ENCODE measurements at regions not wholly inside any gene's neighbourhood (a gene's known extent, or its start where the extent isn't known, plus 50 kb on each side); places are given as distances from the start of the nearest gene placed in this dataset.

DNA sequence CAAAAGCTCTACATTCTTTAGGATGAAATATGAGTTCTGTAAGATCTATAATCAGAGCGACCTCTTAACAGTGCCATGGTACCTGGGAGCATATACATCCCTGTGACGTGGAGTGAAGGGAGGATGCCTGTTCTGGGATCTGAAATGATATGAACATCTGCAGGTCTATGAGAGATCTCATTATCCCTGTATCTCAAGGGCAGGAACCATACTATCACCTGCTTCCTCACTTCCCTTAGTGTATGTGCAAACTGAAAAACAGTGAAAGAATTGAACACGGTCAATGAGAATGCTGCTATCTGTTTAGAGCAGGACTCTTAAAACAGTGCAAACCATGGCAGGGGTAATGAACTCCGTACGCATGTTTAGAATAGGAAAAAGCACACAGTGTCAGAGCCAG lies 364.0 kb downstream of the LPIN1 start:
- TF ChIP-seq, protein P1, sequence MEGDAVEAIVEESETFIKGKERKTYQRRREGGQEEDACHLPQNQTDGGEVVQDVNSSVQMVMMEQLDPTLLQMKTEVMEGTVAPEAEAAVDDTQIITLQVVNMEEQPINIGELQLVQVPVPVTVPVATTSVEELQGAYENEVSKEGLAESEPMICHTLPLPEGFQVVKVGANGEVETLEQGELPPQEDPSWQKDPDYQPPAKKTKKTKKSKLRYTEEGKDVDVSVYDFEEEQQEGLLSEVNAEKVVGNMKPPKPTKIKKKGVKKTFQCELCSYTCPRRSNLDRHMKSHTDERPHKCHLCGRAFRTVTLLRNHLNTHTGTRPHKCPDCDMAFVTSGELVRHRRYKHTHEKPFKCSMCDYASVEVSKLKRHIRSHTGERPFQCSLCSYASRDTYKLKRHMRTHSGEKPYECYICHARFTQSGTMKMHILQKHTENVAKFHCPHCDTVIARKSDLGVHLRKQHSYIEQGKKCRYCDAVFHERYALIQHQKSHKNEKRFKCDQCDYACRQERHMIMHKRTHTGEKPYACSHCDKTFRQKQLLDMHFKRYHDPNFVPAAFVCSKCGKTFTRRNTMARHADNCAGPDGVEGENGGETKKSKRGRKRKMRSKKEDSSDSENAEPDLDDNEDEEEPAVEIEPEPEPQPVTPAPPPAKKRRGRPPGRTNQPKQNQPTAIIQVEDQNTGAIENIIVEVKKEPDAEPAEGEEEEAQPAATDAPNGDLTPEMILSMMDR (conservative IDR thresholded peaks at IDR 0.05) = no peak
- TF ChIP-seq EZH2 (IDR thresholded peaks at IDR 0.05; ENCODE audit: low read depth) = no peak
